HL-60 (cell line): ENCODE measurements at regions not wholly inside any gene's neighbourhood (a gene's known extent, or its start where the extent isn't known, plus 50 kb on each side); places are given as distances from the start of the nearest gene placed in this dataset.

Experiments used
- DNase-seq, 2 experiments: peaks; one replicate each; pipeline ENCODE4 v3.0.0-alpha.2; 2010 to 2020; ENCODE audit warnings: low read depth in 1 of 2, low spot score in 1 of 2
- H3K27ac ChIP-seq: fragments of 250-450 bp; sonication (Bioruptor Pico); replicated peaks from 2 replicates; pipeline ENCODE4 v1.5.1; 2020; ENCODE audit warnings: mild to moderate bottlenecking, moderate library complexity
- H3K27me3 ChIP-seq: fragments of 250-450 bp; sonication (Bioruptor Pico); 2 replicates; pipeline ENCODE4 v1.5.1; 2021; ENCODE audit warnings: mild to moderate bottlenecking, moderate library complexity; ENCODE audit not compliant: insufficient read depth, poor library complexity, severe bottlenecking
- H3K4me3 ChIP-seq: replicated peaks from 2 replicates; pipeline ENCODE4 v1.5.1; 2011; ENCODE audit warnings: mild to moderate bottlenecking, control low read depth, low read length; ENCODE audit not compliant: insufficient read depth
- CTCF ChIP-seq: IDR thresholded peaks from one replicate; pipeline ENCODE4 v1.5.1; 2011; ENCODE audit warnings: low read length, control low read depth, inconsistent platforms; ENCODE audit not compliant: insufficient read depth
- GABPA ChIP-seq: IDR thresholded peaks from 2 replicates; pipeline ENCODE4 v1.6.1; 2012; ENCODE audit warnings: low read depth
- POLR2AphosphoS5 ChIP-seq: IDR thresholded peaks from 2 replicates; pipeline ENCODE4 v1.6.1; 2012; ENCODE audit warnings: low read depth
- REST ChIP-seq: IDR thresholded peaks from 2 replicates; pipeline ENCODE4 v1.6.1; 2012; ENCODE audit warnings: low read depth; ENCODE audit not compliant: insufficient replicate concordance
- SPI1 ChIP-seq: IDR thresholded peaks from 2 replicates; pipeline ENCODE4 v1.6.1; 2012; ENCODE audit warnings: low read depth, mild to moderate bottlenecking, borderline replicate concordance

GRCh38 chr2:234630801-234631261 lies 133.9 kb upstream of the ARL4C start:
- no peak for DNase-seq
- Histone ChIP-seq H3K27ac (no peak overlapping the region), H3K27me3 (peaks cover 6% of the 10 kb centered on the region), H3K4me3 (no peak overlapping the region)
- no peak for TF ChIP-seq POLR2AphosphoS5
- TF ChIP-seq GABPA = no peak
- no peak for TF ChIP-seq REST
- TF ChIP-seq CTCF = no peak
- no peak for TF ChIP-seq SPI1

GRCh38 chr2:234629596-234629995 lies 132.7 kb upstream of the ARL4C start:
- no peak for DNase-seq
- H3K27ac ChIP-seq = no peak overlapping the region
- TF ChIP-seq CTCF = no peak
- TF ChIP-seq POLR2AphosphoS5 = no peak
- TF ChIP-seq SPI1 = no peak
- no peak for TF ChIP-seq REST
- TF ChIP-seq GABPA = no peak

GRCh38 chr2:234628953-234629352 lies 132.1 kb upstream of the ARL4C start:
- TF ChIP-seq SPI1 (no peak), CTCF (no peak), POLR2AphosphoS5 (no peak), GABPA (no peak), REST (peak; percentile 70)
- no peak overlapping the region for H3K27ac ChIP-seq

More at GRCh38 chr2:234629596-234629995, 132.7 kb upstream of the ARL4C start:
- Histone ChIP-seq H3K27me3 (peaks cover 6% of the 10 kb centered on the region), H3K4me3 (no peak overlapping the region)

More at GRCh38 chr2:234628953-234629352, 132.1 kb upstream of the ARL4C start:
- peaks cover 6% of the 10 kb centered on the region for H3K27me3 ChIP-seq
- H3K4me3 ChIP-seq = no peak overlapping the region
- DNase-seq = no peak
